Bone marrow (tissue), 2 donors: ENCODE measurements at regions not wholly inside any gene's neighbourhood (a gene's known extent, or its start where the extent isn't known, plus 50 kb on each side); places are given as distances from the start of the nearest gene placed in this dataset.

Source experiments
- DNase-seq, 2 donors: peaks; one replicate each; lab custom pipeline; 2025; lab: John Stamatoyannopoulos, UW

DNA sequence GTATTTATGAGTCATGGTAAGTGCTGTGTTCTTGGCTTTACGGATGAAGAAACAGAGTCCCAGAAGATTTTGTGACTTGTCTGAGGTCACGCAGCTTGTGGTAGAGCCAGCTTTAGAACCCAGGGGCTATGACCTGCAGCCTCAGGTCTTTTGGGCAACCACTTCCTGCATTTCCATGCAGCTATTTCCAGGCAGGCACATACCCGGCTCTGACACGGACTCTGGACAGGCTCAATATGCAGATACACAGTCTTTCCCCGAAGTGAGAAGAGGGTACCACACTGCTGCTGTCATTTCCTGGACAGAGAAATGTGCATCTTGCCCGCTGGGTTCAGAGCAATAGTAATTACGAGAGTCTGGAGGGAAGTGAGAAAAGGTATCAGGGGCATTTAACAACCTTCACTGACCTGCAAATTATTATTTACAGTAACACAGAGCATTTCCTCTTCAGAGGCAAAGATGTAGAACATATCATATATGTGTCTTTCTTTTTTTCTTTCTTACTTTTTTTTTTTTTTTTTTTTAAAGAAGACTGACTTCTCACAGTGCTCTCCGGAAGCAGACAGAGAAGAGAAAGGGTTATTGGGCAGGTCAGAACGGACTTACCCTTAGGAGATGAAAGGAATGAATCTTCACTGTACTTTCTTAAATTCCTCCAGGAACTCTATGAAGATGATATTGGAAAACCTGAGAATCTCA lies 185.1 kb downstream of the CLIC5 start:
- DNase-seq: peak in 1 of 2 donors; percentile 5

DNA sequence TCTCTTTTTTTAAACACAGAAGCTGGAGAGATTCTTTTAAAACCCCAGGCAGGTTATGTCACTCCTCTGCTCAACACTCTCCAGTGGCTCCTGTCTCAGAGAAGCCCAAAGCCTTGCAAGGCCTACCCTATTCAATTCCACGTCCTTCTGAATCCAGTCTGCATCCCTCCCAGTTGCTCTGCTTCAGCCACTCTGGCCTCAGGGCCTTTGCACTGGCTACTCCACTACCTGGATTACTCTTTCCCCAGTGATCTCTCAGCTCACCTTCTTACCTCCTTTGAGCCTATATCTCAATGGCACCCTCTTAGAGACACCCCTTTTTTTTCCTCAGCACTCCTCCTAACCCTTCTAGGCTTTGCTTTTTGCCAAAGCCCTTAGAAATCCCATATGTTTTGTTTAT lies 185.8 kb downstream of the CLIC5 start:
- no peak for DNase-seq

DNA sequence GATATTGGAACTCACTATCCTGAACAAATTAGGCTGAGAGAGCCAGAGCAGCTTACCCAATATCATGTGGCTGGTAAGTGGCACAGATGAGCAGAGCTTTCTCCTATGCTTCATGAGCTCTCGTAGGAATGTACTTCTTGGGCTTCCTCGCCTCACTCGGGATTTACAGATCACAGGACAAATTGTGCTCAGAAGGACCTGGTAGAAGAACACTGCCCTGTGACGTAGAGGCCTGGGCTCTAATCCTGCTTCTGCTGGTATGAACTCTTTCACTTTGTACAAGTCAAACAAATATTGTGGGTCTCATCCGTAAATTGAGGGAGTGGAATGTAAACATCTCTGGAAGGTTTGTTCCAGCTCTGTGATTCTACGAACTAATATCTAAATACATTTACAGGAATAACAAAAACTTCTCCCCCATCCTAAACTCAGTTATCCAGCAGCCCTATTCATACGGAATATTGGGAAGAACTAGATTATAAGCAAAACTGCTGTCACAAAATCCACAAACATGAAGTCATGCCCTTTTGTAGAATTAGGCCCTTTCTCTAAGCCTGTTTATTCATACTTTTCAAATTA lies 187.6 kb downstream of the CLIC5 start:
- no peak for DNase-seq

DNA sequence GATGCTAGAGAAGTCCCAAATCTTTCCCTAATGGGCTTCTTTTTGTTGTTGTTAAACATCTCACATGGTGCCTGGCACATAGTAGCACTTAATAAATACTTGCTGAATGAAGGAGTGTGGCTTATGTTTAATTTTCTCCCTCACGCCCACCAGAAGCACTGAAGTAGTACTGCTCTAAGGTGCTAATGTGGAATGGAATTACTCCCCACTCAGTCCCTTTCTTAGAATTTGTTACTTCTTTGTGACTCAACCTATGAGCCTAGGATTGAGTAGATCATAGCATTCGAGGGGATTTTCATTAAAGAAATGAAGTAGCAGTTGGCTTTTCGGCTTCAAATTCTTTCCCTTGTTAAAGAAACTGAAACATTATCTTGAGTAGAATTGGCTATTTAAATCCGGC lies 192.8 kb downstream of the CLIC5 start:
- no peak for DNase-seq

DNA sequence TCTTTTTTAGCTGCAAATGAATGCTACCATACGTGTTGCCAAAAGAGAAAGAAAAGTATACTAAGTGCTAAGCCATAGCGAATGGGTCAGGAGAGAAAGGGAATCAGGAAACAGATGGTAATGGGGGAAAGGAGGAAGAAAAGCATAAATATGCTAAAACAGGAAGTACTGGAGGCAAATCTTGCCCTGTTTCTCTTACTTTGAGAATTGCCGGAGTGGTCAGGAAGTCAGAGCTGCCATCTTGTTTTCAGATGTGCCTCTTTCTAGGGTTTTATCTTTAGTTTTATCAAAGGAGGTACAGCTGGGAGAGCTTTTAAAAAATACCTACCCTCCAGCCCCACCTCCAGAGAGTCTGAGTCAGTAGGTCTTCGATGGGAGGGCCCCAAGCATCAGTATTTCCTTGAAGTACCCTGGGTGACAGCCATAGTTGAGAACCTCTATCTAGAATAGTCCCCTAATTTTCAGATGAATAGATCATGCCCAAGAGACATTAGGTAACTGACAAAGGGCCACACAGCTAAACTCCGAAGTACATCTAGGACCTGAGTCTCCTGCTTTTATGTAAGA lies 193.3 kb downstream of the CLIC5 start:
- DNase-seq: peak in 1 of 2 donors; percentile 99

DNA sequence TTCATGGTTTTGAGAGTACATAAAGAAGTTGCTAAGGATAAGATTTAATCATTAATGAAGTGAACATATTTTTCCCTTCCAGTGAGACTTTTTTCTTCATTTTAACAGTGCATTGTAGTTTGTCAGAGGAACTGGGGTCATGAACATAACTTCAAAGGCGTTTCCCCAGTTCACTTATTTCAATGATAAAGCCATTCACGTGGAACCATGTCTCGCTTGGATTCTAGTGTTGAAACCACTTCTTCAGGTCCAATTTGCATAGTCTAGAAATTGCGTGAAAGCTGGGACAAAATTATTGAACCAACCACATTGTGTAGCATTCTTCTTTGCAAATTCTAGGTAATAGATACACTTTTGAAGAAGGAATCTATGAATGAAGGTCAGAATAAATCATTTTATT lies 197.0 kb downstream of the CLIC5 start:
- no peak for DNase-seq

DNA sequence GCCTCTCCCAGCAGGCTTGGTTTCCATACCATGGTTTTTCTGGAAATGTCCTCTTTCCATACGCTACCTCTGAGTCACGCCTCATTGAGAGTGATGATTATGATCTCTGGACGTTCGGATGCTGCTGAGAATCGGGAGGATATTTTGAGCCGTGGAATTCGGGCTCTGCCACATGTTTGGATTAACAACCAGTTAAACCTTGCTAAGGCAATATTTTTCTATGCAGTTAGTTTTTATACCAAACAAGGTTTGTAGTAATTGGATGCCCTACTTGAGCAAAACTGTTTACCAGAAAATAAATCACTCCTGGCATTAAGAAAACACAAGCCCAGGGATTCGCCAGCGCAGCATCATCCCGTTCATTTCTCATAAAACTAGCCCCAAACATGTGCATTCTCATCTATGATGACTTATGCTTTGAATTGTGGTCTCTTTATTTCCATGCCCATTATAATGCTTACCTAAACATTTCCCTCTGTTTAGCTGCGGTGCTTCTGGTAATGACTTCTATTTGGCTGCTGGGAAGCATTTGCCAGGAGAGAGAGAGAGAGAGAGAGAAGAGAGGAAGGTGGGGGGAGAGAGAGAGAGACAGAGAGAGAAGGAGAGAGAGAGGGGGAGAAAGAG lies 198.9 kb downstream of the CLIC5 start:
- DNase-seq: no peak

DNA sequence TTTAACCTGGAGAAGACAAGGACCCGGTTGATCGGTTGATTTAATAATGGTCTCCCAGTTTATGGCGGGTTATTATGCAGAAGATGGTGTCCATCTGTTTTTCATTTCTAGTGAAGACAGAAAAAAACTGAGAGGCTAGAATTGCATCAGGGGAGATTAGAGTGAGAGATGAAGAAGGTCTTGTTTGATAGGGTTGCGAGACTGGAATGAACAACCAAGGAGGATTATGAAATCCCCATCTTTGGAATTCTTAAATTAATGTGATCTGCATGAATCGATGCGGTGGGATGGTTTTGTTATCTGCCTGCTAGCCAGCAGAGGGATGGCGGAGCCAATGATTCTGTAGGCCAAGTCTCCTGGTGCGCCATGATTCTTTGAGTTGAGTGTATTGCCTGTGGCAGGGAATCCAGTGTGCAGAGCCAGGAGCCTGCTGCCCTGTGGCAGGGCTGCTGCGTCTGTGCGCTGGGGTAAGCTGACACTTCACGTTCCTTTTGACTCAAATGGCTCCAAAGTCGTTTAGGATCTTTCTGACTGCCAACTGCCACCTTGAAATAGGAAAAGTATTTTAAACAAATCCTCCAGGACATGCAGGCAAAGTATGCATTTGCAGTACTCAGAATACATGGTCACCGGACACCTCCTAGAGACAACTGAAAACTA lies 200.1 kb downstream of the CLIC5 start:
- DNase-seq: no peak

DNA sequence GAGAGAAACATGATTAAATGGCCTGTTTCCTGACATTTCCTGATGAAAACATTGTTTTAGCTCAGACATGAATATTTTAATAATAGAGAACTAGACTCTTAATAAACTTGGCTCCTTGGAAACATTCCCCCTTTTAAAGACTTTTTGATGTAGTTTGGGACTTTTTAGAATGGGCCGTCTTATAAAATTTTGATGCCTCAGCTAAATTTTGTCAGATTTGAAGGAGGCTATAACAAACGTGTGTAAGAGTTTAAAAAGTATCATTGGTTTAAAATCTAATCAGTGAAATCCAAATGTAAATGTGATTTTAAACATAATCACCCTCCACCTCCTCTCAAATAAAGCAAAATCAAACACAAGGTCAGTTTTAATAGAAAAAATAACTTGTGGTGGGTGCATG lies 200.9 kb downstream of the CLIC5 start:
- no peak for DNase-seq

DNA sequence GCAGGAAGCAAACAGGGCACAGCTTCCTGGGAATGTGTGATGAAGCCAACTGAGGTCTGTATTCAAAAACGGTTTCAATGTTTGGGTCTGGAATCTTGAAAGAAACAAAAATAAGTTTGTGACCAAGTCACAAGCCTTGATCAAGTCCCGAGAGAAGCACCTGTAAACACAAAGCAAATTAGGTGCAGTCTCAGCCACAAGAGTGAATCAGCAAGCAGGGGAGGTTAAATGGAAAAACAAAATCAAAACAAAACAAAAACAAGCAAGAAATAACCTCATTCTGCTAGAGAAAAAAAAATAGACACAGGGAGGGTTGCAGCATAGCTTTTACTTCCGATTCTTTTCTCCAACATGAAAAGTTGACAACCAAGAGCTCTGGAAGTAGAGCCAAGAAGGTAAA lies 201.7 kb downstream of the CLIC5 start:
- no peak for DNase-seq

DNA sequence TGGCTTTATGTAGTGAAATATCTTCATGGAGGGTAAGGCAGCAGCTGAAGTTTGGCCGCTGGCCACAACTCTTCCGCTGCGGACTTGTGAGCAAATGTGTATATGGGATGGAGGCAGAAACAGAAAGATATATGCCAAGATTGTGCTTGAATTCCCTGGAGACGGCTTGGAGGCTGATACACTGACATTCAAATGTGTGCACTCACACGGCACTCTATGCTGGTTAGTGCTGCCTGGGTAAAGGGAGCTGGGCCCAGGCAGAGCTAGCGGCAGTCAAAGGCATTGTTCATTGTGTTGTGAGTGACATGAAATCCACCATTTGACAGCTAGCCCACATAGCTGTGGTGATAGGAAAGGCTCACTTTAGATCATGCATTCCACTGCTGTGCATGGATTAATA lies 202.7 kb downstream of the CLIC5 start:
- no peak for DNase-seq

DNA sequence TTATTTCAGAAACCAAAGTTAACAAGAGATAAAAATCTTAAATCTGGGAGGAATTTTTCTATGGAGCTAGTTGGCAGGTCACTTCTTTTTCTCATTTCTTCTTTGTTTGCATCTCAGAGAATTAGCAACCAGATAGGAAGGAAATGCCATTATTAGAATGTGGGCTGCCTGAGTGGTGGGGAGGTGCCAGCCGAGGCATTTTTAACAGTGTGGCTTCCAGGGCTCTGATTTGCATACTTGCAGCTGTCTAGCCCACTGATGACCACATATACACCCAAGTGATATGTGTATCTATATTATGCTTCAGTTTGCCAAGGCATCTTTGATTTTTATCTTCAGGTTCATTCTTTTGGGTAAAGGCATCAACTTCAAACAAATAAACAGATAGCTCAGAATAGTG lies 206.7 kb downstream of the CLIC5 start:
- peak in 1 of 2 donors; percentile 15 for DNase-seq

DNA sequence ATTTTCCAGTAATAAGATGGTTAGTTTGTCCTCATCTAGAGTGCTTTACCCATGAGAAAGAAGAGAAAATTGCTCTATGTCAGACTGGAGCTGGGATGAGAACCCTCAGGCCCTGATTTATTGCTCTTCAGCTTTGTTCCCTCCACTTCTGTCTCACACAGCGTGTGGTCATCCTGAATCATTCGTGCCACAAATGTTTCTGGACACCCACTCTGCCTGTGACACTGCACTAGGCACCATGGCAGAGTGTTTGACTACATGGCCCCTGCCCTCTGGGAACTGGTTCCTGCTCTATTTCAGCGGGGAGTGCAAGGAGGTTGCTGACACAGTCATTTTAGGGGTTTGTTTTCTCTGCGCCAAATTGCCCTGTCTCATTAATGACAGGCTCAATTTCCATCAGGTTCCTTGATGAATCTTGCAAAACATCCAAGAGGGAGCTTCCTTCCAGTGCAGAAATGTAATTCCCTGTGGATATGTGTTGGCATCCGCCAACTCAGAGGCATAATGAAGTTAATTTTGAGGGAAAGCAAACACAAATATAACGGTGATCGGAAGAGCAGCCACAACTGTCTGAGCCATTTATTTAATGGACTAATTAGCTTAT lies 207.5 kb downstream of the CLIC5 start:
- DNase-seq: no peak

DNA sequence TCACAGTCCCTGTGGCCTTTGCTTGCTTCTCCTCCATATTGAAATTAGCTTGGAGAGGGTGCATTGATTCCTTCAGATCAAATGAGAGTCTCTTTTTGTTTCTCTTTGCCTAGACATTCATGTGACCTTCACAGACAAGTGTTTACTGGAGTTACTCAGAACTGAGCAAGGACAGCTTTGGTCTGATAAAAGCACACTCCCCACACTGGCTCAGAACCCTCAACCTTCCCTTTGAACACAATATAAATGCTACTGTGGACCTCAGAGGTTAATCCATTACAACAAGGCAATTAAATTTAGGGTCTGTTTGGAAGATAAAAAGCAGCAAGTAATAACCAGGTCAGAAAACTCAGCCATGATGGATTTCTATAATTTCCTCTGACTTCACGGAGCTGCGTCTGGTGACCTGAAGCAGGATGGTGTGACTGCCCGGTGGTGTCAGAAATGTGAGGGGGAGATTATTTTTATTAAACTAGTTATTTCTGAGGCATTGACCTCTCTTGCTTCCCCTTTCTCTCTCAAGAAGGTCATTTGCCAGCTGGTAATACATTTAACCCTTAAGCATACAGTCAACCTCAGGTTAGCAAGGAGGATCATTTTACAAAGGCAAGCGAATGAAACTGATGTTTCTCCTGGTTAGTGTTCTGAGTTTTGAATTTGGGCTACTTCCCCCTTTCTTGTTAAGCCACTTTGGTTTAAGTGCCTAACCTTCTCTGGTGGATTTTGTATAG lies 208.2 kb downstream of the CLIC5 start:
- DNase-seq: no peak

DNA sequence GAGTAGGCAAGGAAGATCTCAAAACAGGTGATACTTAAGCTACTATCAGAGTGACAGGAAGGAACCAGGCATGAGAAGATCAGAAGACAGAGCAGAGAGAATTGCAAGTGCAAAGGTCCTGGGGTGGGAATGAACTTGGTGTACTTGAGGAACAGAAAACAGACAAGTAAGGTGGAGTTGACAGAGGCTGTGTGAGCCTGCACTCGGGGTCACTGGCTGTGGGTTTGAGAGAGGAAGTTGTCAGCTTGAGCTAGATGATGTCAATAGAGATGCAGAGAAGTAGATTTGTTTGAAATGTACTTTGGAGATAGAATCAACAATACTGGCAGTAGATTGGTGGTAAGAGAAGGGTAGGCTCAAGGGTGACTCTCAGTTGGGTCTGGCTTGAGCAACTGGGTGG lies 209.5 kb downstream of the CLIC5 start:
- no peak for DNase-seq

DNA sequence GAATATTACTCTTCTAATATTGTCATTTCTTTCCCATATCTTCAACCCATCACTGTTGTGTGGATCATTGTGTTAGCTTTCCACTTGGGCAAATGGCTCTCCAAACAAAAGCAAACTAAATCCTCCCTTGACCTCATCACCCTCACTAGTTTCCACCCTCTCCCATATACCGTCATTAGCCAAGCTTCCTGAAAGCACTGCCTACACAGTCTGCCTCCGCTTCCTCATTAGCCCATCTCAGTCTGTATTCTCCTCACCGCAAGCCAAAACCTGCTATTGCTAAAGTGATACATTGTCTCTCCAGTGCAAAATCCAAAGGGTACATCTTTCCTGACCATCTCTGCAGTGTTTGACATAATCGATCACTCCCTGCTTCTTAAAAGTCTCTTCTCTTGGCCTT lies 212.6 kb downstream of the CLIC5 start:
- no peak for DNase-seq

DNA sequence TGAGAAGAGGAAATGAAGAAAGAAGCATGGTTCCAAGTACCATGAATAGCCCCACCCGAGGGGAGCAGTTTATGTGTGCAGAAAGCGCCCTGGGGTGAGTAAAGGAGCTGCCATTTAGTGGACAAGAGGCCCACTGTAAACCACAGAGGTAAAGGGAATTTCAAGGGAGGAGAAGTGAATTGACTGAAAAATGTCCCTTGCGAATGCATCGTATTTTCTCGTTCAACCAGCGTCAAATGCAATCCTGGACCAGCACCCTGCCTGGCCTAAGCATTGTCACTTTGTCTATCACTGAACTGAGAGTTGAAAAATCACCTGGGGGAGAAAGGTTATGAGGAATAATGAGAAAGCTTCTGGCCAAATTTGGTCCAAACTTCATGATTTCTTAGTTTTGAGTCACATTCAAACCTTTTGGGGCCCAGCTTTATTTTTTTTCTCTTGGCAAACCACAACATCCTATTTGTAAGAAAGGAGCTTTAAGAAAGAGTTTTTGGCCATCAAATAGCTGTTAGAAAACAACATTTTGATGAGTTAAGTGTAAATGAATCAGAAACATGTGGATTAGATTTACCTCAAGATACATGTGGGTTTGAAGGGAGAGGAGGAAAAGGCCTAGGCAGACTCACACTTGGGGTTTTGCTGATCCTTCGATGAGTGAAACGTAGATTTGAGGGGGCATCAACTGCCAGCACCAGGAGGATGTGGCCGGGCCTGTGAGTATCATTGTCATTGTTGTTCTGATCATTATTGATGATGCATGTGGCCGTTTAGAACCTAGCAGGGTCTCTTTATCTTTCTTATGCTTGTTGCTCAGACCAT lies 214.0 kb downstream of the CLIC5 start:
- DNase-seq: no peak

DNA sequence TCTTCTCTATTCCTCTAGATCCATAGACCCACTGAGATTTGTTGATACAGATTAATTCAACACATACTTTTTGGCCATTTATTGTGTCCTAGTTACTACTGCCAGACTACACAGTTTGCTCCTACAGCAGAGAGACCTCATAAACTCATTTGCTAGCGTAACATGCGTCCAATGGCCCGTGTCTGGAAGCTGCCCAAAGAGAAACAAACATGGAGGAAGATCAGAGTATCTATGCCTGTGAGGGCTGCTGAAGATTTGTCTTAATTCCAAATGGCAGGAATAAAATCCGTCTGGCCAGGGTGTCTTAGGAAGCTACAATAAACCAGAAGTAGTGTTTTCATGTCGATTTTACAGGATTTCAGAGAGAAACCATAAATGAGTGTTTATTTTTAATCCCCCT lies 214.7 kb downstream of the CLIC5 start:
- DNase-seq: no peak

DNA sequence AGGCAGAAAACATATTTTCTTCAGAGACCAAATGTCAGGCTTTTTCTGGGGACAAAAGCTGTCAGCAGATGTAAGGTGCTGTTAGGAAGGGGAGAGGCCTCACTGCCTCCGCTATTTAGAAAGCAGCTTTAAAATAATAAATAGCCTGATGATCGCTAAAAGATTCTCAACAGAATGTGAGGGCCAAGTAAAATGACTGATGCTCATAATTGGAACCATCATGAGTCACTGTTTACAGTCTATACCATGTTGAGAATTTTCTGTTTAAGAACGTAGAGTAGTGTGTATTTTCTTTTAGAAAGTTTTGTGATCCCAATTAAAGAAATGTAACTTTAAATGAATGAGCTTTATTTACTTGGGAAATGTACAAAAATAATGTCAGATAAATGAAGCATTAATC lies 220.0 kb downstream of the CLIC5 start:
- DNase-seq: no peak

DNA sequence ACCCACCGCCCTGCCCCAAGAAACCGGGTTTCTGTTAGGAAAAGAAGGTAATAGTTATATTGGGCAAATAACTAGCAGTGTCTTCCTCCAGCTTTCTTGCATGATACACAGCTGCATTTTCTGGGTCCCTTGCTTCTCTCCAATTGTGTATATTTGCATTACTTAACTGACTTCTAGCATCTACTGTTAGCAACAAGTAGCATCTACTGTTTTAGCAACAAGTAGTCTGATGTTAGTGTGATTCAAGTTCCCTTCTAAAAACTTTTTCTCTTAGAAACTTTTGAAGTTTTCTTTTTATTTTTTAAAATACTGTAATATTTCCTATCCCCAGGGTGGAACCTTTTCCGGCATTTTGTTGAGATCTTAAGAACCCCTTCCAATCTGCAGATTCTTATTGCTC lies 221.2 kb downstream of the CLIC5 start:
- DNase-seq: no peak
